Keratinocyte (primary cell): ENCODE measurements at regions not wholly inside any gene's neighbourhood (a gene's known extent, or its start where the extent isn't known, plus 50 kb on each side); places are given as distances from the start of the nearest gene placed in this dataset.

Source experiments
- DNase-seq: peaks from one replicate; pipeline ENCODE4 v3.0.0-alpha.2; 2011; ENCODE audit warnings: low read depth, missing footprints, low spot score
- FAIRE-seq: peaks from 2 replicates; lab custom pipeline; 2011; peaks lifted over from hg19 to GRCh38; lab: Jason Lieb, UNC
- H2AFZ ChIP-seq: 2 replicates; pipeline ENCODE4 v1.6.0; 2012; ENCODE audit warnings: low read length, control low read depth, inconsistent platforms; ENCODE audit not compliant: control insufficient read depth
- H3K27ac ChIP-seq: 2 replicates; pipeline ENCODE4 v1.5.1; 2011; ENCODE audit warnings: low read length; ENCODE audit not compliant: control insufficient read depth, insufficient read depth
- H3K27me3 ChIP-seq: 3 replicates; pipeline ENCODE4 v1.6.0; 2011; ENCODE audit warnings: low read length; ENCODE audit not compliant: control insufficient read depth, insufficient read depth; ENCODE audit errors: extremely low read depth
- H3K36me3 ChIP-seq, 2 experiments: 2 replicates in 1 of 2; 3 replicates in 1 of 2; pipeline ENCODE4 v1.5.1; 2011; ENCODE audit warnings: low read length in 2 of 2, mild to moderate bottlenecking in 1 of 2; ENCODE audit not compliant: control insufficient read depth in 2 of 2, insufficient read depth in 2 of 2; ENCODE audit errors: extremely low read depth in 1 of 2
- H3K4me1 ChIP-seq: 3 replicates; pipeline ENCODE4 v1.5.1; 2011; ENCODE audit warnings: low read length; ENCODE audit not compliant: control insufficient read depth, insufficient read depth; ENCODE audit errors: extremely low read depth
- H3K4me2 ChIP-seq: 3 replicates; pipeline ENCODE4 v1.6.0; 2011; ENCODE audit warnings: low read depth, low read length; ENCODE audit not compliant: control insufficient read depth, insufficient read depth; ENCODE audit errors: extremely low read depth
- H3K4me3 ChIP-seq, 3 experiments: fragments of 200-600 bp in 1 of 3; sonication (generic) in 1 of 3; 2 replicates in 2 of 3; 3 replicates in 1 of 3; pipeline ENCODE4 v1.5.1; 2011 to 2016; ENCODE audit warnings: low read length in 3 of 3, mild to moderate bottlenecking in 3 of 3, control low read depth in 2 of 3, inconsistent platforms in 1 of 3, low read depth in 1 of 3, mixed read lengths in 1 of 3, mixed run types in 1 of 3, moderate library complexity in 1 of 3; ENCODE audit not compliant: control insufficient read depth in 2 of 3, insufficient read depth in 2 of 3; ENCODE audit errors: extremely low read depth in 1 of 3
- H3K79me2 ChIP-seq: 2 replicates; pipeline ENCODE4 v1.6.0; 2012; ENCODE audit warnings: low read length; ENCODE audit not compliant: control insufficient read depth, insufficient read depth
- H3K9ac ChIP-seq: 3 replicates; pipeline ENCODE4 v1.6.0; 2011; ENCODE audit warnings: low read length; ENCODE audit not compliant: control insufficient read depth, insufficient read depth; ENCODE audit errors: extremely low read depth
- H3K9me1 ChIP-seq: 3 replicates; pipeline ENCODE4 v1.6.0; 2011; ENCODE audit warnings: low read length; ENCODE audit not compliant: control insufficient read depth, insufficient read depth; ENCODE audit errors: extremely low read depth
- H3K9me3 ChIP-seq: 2 replicates; pipeline ENCODE4 v1.5.1; 2012; ENCODE audit warnings: low read depth, low read length; ENCODE audit not compliant: control insufficient read depth
- H4K20me1 ChIP-seq: 3 replicates; pipeline ENCODE4 v1.6.0; 2011; ENCODE audit warnings: low read length; ENCODE audit not compliant: control insufficient read depth, insufficient read depth; ENCODE audit errors: extremely low read depth
- CTCF ChIP-seq, 3 experiments: IDR thresholded peaks in 1 of 3; conservative IDR thresholded peaks in 1 of 3; optimal IDR thresholded peaks in 1 of 3; 2 replicates in 2 of 3; 3 replicates in 1 of 3; pipeline versions ENCODE3 to v1.5.1; 2011; ENCODE audit warnings: low read length in 3 of 3, mild to moderate bottlenecking in 3 of 3, moderate library complexity in 2 of 3, control low read depth in 1 of 3, inconsistent platforms in 1 of 3; ENCODE audit not compliant: insufficient read depth in 2 of 3; ENCODE audit errors: extremely low read depth in 1 of 3
- EZH2 ChIP-seq: IDR thresholded peaks from one replicate; pipeline ENCODE4 v1.6.1; 2012; ENCODE audit warnings: inconsistent platforms, mild to moderate bottlenecking, low read length, moderate library complexity
- dilution Hi-C: fragments of 300-500 bp; cut with MboI; formaldehyde crosslinking; loops from one replicate; pipeline ENCODE4 v1.7.0; 2020; ENCODE audit warnings: low sequenced_read_pairs; ENCODE audit not compliant: extremely low pct_ligation_motif_present

GRCh38 chr5:10903786-10904560, 142.9 kb upstream of the DAP start:
- H4K20me1 ChIP-seq: no peaks in the 10 kb centered on the region
- H3K27me3 ChIP-seq: no peaks in the 10 kb centered on the region
- H3K9me1 ChIP-seq: no peaks in the 10 kb centered on the region
- no peaks in the 10 kb centered on the region for H3K9me3 ChIP-seq
- TF ChIP-seq EZH2: no peak
- TF ChIP-seq CTCF (optimal IDR thresholded peaks at IDR 0.05 in 1 of 3, IDR thresholded peaks at IDR 0.05 in 1 of 3, conservative IDR thresholded peaks at IDR 0.05 in 1 of 3; ENCODE audit: extremely low read depth in 1 of 3, insufficient read depth in 2 of 3, low read length in 3 of 3): no peak
- no peak overlapping the region for H3K9ac ChIP-seq
- no peaks in the 10 kb centered on the region for H3K79me2 ChIP-seq
- no peak overlapping the region for H2AFZ ChIP-seq
- no peak for FAIRE-seq
- H3K27ac ChIP-seq: no peak overlapping the region
- no peak overlapping the region for H3K4me3 ChIP-seq
- no peaks in the 10 kb centered on the region for H3K36me3 ChIP-seq
- dilution Hi-C loops: no loop called here
- DNase-seq: no peak
- H3K4me1 ChIP-seq: no peaks in the 10 kb centered on the region
- H3K4me2 ChIP-seq: no peak overlapping the region

GRCh38 chr5:10902145-10902544, 141.1 kb upstream of the DAP start:
- no peak overlapping the region for H2AFZ ChIP-seq
- no peak for DNase-seq

More at GRCh38 chr5:10902145-10902544, 141.1 kb upstream of the DAP start:
- Histone ChIP-seq H3K36me3 (no peaks in the 10 kb centered on the region), H3K27ac (no peak overlapping the region), H3K4me2 (no peak overlapping the region), H4K20me1 (no peaks in the 10 kb centered on the region), H3K9me3 (no peaks in the 10 kb centered on the region), H3K4me3 (no peak overlapping the region), H3K4me1 (no peaks in the 10 kb centered on the region), H3K27me3 (no peaks in the 10 kb centered on the region), H3K9me1 (no peaks in the 10 kb centered on the region), H3K9ac (no peak overlapping the region), H3K79me2 (no peaks in the 10 kb centered on the region)
- FAIRE-seq: no peak
- dilution Hi-C loops: no loop called here
- TF ChIP-seq CTCF (optimal IDR thresholded peaks at IDR 0.05 in 1 of 3, IDR thresholded peaks at IDR 0.05 in 1 of 3, conservative IDR thresholded peaks at IDR 0.05 in 1 of 3; ENCODE audit: extremely low read depth in 1 of 3, insufficient read depth in 2 of 3, low read length in 3 of 3) (no peak), EZH2 (no peak)
